ENCODE measurements at regions not wholly inside any gene's neighbourhood (a gene's known extent, or its start where the extent isn't known, plus 50 kb on each side); places are given as distances from the start of the nearest gene placed in this dataset.
"Not testable (repeated sequence)": the region's sequence is repeated elsewhere in the genome, so short reads cannot be mapped to it uniquely, and the experiment has no call there.

- no peak for DNase-seq
- no peak for TF ChIP-seq POLR2A (IDR thresholded peaks at IDR 0.05; ENCODE audit: low read length)
- TF ChIP-seq GATA1 (IDR thresholded peaks at IDR 0.05; ENCODE audit: low read depth, low read length): no peak
Observed at GRCh38 chr5:44150075-44150723, 239.0 kb downstream of the FGF10 start.

GRCh38 chr5:44117947-44118346, 271.3 kb downstream of the FGF10 start:
- DNase-seq: not testable (repeated sequence)

GRCh38 chr5:44108232-44108631, 281.0 kb downstream of the FGF10 start:
- not testable (repeated sequence) for DNase-seq

- TF ChIP-seq POLR2A (IDR thresholded peaks at IDR 0.05; ENCODE audit: low read length): no peak
- no peak for TF ChIP-seq GATA1 (IDR thresholded peaks at IDR 0.05; ENCODE audit: low read depth, low read length)
- no peak for DNase-seq
Observed at GRCh38 chr5:44099643-44100042, 289.6 kb downstream of the FGF10 start.

- TF ChIP-seq POLR2A (IDR thresholded peaks at IDR 0.05; ENCODE audit: low read length): no peak
- TF ChIP-seq GATA1 (IDR thresholded peaks at IDR 0.05; ENCODE audit: low read depth, low read length): no peak
- DNase-seq: no peak
Observed at GRCh38 chr5:44089424-44090144, 299.6 kb downstream of the FGF10 start.

GRCh38 chr5:44085083-44085482, 304.1 kb downstream of the FGF10 start:
- no peak for DNase-seq
- TF ChIP-seq POLR2A (IDR thresholded peaks at IDR 0.05; ENCODE audit: low read length) (no peak), GATA1 (IDR thresholded peaks at IDR 0.05; ENCODE audit: low read depth, low read length) (no peak)

GRCh38 chr5:44074547-44074946, 314.7 kb downstream of the FGF10 start:
- not testable (repeated sequence) for DNase-seq

GRCh38 chr5:44051591-44051990, 337.6 kb downstream of the FGF10 start:
- TF ChIP-seq POLR2A (IDR thresholded peaks at IDR 0.05; ENCODE audit: low read length) (no peak), GATA1 (IDR thresholded peaks at IDR 0.05; ENCODE audit: low read depth, low read length) (no peak)
- DNase-seq: no peak

GRCh38 chr5:44048276-44048984, 340.8 kb downstream of the FGF10 start:
- DNase-seq: no peak
- TF ChIP-seq GATA1 (IDR thresholded peaks at IDR 0.05; ENCODE audit: low read depth, low read length): no peak
- TF ChIP-seq POLR2A (IDR thresholded peaks at IDR 0.05; ENCODE audit: low read length): no peak

GRCh38 chr5:44046619-44047364, 342.4 kb downstream of the FGF10 start:
- no peak for DNase-seq
- TF ChIP-seq GATA1 (IDR thresholded peaks at IDR 0.05; ENCODE audit: low read depth, low read length): no peak
- TF ChIP-seq POLR2A (IDR thresholded peaks at IDR 0.05; ENCODE audit: low read length): no peak

- not testable (repeated sequence) for DNase-seq
Observed at GRCh38 chr5:44044549-44044948, 344.7 kb downstream of the FGF10 start.

GRCh38 chr5:44028226-44028625, 361.0 kb downstream of the FGF10 start:
- TF ChIP-seq POLR2A (IDR thresholded peaks at IDR 0.05; ENCODE audit: low read length): no peak
- no peak for TF ChIP-seq GATA1 (IDR thresholded peaks at IDR 0.05; ENCODE audit: low read depth, low read length)
- no peak for DNase-seq

GRCh38 chr5:44022622-44023021, 366.6 kb downstream of the FGF10 start:
- DNase-seq: no peak
- TF ChIP-seq POLR2A (IDR thresholded peaks at IDR 0.05; ENCODE audit: low read length): no peak
- no peak for TF ChIP-seq GATA1 (IDR thresholded peaks at IDR 0.05; ENCODE audit: low read depth, low read length)

- DNase-seq: no peak
- no peak for TF ChIP-seq GATA1 (IDR thresholded peaks at IDR 0.05; ENCODE audit: low read depth, low read length)
- TF ChIP-seq POLR2A (IDR thresholded peaks at IDR 0.05; ENCODE audit: low read length): no peak
Observed at GRCh38 chr5:44011518-44011917, 377.7 kb downstream of the FGF10 start.
